BJ (cell line): ENCODE measurements at regions not wholly inside any gene's neighbourhood (a gene's known extent, or its start where the extent isn't known, plus 50 kb on each side); places are given as distances from the start of the nearest gene placed in this dataset.

Source experiments
- CTCF ChIA-PET: fragments of 350-600 bp; formaldehyde crosslinking; extraction: SDS; loops from one replicate; lab custom pipeline; 2021; ENCODE audit warnings: antibody characterized with exemption, inconsistent platforms; lab: Yijun Ruan, JAX
- POLR2A ChIA-PET: fragments of 300-600 bp; sonication (Branson Sonifier 250); formaldehyde crosslinking; extraction: SDS; loops from one replicate; lab custom pipeline; 2021; ENCODE audit warnings: antibody characterized with exemption; lab: Charles Lee
- DNase-seq: peaks from one replicate; pipeline ENCODE4 v3.0.0-alpha.2; 2011; ENCODE audit warnings: low read depth
- H3K27me3 ChIP-seq: 2 replicates; pipeline ENCODE4 v1.6.0; 2011; ENCODE audit warnings: low read length; ENCODE audit not compliant: control insufficient read depth, insufficient read depth
- H3K36me3 ChIP-seq: 2 replicates; pipeline ENCODE4 v1.5.1; 2011; ENCODE audit warnings: low read length; ENCODE audit not compliant: control insufficient read depth, insufficient read depth
- H3K4me3 ChIP-seq: 2 replicates; pipeline ENCODE4 v1.5.1; 2011; ENCODE audit warnings: low read depth, mild to moderate bottlenecking, control low read depth, low read length
- CTCF ChIP-seq: IDR thresholded peaks from 2 replicates; pipeline ENCODE4 v1.5.1; 2011; ENCODE audit warnings: low read depth, mild to moderate bottlenecking, control low read depth, inconsistent platforms, low read length, moderate library complexity; ENCODE audit not compliant: insufficient read depth

GRCh38 chr10:78166261-78166660, 132.6 kb downstream of the RPS24 start:
- CTCF ChIA-PET = no interaction called here

GRCh38 chr10:78169214-78169613, 135.6 kb downstream of the RPS24 start:
- CTCF ChIA-PET = interaction anchor here (0.9 kb wide), 1 partner anchor 122 kb away, joined by 3 read pairs; no protein-coding TSS in a partner anchor
- no peak overlapping the region for H3K4me3 ChIP-seq
- no peak for TF ChIP-seq CTCF
- peaks cover 1% of the 10 kb centered on the region; the same call in 1 of the 2 replicates for H3K27me3 ChIP-seq
- POLR2A ChIA-PET = no interaction called here
- no peaks in the 10 kb centered on the region for H3K36me3 ChIP-seq
- DNase-seq = no peak

More at GRCh38 chr10:78166261-78166660, 132.6 kb downstream of the RPS24 start:
- no peak for DNase-seq
- Histone ChIP-seq H3K4me3 (no peak overlapping the region), H3K27me3 (peaks cover 1% of the 10 kb centered on the region; the same call in 1 of the 2 replicates), H3K36me3 (no peaks in the 10 kb centered on the region)
- POLR2A ChIA-PET = no interaction called here
- TF ChIP-seq CTCF = no peak

GRCh38 chr10:78170026-78170475, 136.4 kb downstream of the RPS24 start:
- no peaks in the 10 kb centered on the region; the same call in 1 of the 2 replicates for H3K27me3 ChIP-seq
- H3K36me3 ChIP-seq = no peaks in the 10 kb centered on the region
- no peak for TF ChIP-seq CTCF
- H3K4me3 ChIP-seq = no peak overlapping the region
- POLR2A ChIA-PET = no interaction called here
- peak; percentile 18 for DNase-seq
- CTCF ChIA-PET = interaction anchor here (0.8 to 0.9 kb wide), 2 partner anchors 21 to 123 kb away, joined by 3 read pairs; no protein-coding TSS in a partner anchor

GRCh38 chr10:78171633-78172400, 138.2 kb downstream of the RPS24 start:
- ChIA-PET POLR2A (no interaction called here), CTCF (no interaction called here)
- no peak for TF ChIP-seq CTCF
- Histone ChIP-seq H3K27me3 (no peaks in the 10 kb centered on the region), H3K36me3 (no peaks in the 10 kb centered on the region), H3K4me3 (no peak overlapping the region)
- no peak for DNase-seq

- Histone ChIP-seq H3K36me3 (no peaks in the 10 kb centered on the region), H3K4me3 (no peak overlapping the region), H3K27me3 (no peaks in the 10 kb centered on the region)
- ChIA-PET CTCF (interaction anchor here (0.6 to 0.8 kb wide), 2 partner anchors 77 to 941 kb away, joined by 3 read pairs; no protein-coding TSS in a partner anchor), POLR2A (no interaction called here)
- no peak for TF ChIP-seq CTCF
- DNase-seq = no peak
Measured at GRCh38 chr10:78173360-78174015, 139.8 kb downstream of the RPS24 start.
